HG03378 (cell line): ENCODE measurements at regions not wholly inside any gene's neighbourhood (a gene's known extent, or its start where the extent isn't known, plus 50 kb on each side); places are given as distances from the start of the nearest gene placed in this dataset.
"Not testable (repeated sequence)": the region's sequence is repeated elsewhere in the genome, so short reads cannot be mapped to it uniquely, and the experiment has no call there.

Experiments
- ATAC-seq: cut with Tn5 transposase; IDR thresholded peaks from one replicate; pipeline ENCODE4 v1.9.1; 2021; ENCODE audit warnings: mild to moderate bottlenecking, moderate library complexity; ENCODE audit not compliant: unreplicated experiment

- ATAC-seq: no peak
Measured at GRCh38 chr1:189970331-189971230, 507.1 kb downstream of the BRINP3 start.

- ATAC-seq: no peak
Measured at GRCh38 chr1:189971656-189972055, 506.0 kb downstream of the BRINP3 start.

GRCh38 chr1:189977184-189977583, 500.5 kb downstream of the BRINP3 start:
- no peak for ATAC-seq

GRCh38 chr1:189983166-189983890, 494.3 kb downstream of the BRINP3 start:
- no peak for ATAC-seq

GRCh38 chr1:189986516-189986915, 491.1 kb downstream of the BRINP3 start:
- ATAC-seq: no peak

- ATAC-seq: no peak
Measured at GRCh38 chr1:189987509-189987908, 490.2 kb downstream of the BRINP3 start.

GRCh38 chr1:189992856-189993255, 484.8 kb downstream of the BRINP3 start:
- ATAC-seq: no peak

GRCh38 chr1:190000365-190000872, 477.2 kb downstream of the BRINP3 start:
- ATAC-seq: no peak

GRCh38 chr1:190001187-190001586, 476.5 kb downstream of the BRINP3 start:
- ATAC-seq: no peak

- no peak for ATAC-seq
Measured at GRCh38 chr1:190003376-190003775, 474.3 kb downstream of the BRINP3 start.

- ATAC-seq: no peak
Measured at GRCh38 chr1:190011585-190011984, 466.1 kb downstream of the BRINP3 start.

- not testable (repeated sequence) for ATAC-seq
Measured at GRCh38 chr1:190019151-190019550, 458.5 kb downstream of the BRINP3 start.

GRCh38 chr1:190019717-190020116, 457.9 kb downstream of the BRINP3 start:
- ATAC-seq: no peak

GRCh38 chr1:190022709-190023108, 455.0 kb downstream of the BRINP3 start:
- peak; percentile 67 for ATAC-seq

GRCh38 chr1:190029441-190029840, 448.2 kb downstream of the BRINP3 start:
- ATAC-seq: no peak

GRCh38 chr1:190043655-190044054, 434.0 kb downstream of the BRINP3 start:
- ATAC-seq: no peak

- no peak for ATAC-seq
Measured at GRCh38 chr1:190046231-190046630, 431.4 kb downstream of the BRINP3 start.
